NCI-H446 (cell line): ENCODE measurements at regions not wholly inside any gene's neighbourhood (a gene's known extent, or its start where the extent isn't known, plus 50 kb on each side); places are given as distances from the start of the nearest gene placed in this dataset.
"Not testable (repeated sequence)": the region's sequence is repeated elsewhere in the genome, so short reads cannot be mapped to it uniquely, and the experiment has no call there.

Source experiments
- DNase-seq, 2 experiments: peaks; one replicate each; lab custom pipeline; 2025; lab: John Stamatoyannopoulos, UW

DNA sequence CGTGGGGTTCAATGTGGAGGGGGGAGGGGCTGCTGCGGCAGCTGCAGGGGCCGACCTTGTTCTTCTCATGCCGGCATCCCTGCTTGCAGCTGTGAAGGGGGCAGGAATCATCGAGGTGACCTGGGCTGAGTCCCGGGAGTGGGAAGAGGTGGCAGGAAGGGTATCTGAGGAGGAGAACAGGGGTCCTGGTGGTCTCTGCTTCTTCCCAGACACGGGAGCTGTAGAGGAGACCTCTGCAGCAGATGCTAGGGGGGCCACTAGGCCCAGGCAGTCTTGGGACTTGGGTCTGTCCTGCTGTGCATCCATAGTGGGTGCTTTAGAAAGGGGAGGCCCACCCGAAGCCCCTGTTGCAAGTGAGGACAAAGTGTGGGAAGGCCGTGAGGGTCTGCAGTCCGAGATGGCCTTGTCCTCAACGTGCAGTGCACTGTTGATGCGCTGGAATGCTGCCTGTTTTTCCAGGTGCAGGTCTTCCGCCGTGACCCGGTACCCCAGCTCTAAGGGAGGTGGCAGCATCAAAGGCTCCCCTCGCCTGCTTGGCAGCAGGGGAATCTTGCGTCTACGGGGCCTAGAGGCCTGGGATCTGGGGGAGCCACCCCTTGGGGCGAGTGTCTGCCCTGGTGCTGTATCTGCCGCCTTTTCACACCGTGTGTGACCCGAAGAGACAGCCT, 1370.0 kb downstream of the CDH12 start:
- DNase-seq = not testable (repeated sequence)

DNA sequence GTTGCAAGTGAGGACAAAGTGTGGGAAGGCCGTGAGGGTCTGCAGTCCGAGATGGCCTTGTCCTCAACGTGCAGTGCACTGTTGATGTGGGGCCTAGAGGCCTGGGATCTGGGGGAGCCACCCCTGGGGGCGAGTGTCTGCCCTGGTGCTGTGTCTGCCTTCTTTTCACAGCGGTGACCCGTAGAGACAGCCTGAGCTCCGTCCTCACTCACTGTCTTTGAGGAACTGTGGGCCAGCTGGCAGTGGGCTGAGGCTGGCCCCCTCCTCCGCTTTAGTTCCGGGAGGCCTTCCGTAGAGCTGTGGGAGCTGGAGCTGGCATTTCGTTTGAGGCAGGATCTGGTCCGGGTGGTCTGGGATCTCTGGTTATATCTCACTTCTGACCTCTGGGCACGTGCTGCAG, 1370.6 kb downstream of the CDH12 start:
- not testable (repeated sequence) for DNase-seq

DNA sequence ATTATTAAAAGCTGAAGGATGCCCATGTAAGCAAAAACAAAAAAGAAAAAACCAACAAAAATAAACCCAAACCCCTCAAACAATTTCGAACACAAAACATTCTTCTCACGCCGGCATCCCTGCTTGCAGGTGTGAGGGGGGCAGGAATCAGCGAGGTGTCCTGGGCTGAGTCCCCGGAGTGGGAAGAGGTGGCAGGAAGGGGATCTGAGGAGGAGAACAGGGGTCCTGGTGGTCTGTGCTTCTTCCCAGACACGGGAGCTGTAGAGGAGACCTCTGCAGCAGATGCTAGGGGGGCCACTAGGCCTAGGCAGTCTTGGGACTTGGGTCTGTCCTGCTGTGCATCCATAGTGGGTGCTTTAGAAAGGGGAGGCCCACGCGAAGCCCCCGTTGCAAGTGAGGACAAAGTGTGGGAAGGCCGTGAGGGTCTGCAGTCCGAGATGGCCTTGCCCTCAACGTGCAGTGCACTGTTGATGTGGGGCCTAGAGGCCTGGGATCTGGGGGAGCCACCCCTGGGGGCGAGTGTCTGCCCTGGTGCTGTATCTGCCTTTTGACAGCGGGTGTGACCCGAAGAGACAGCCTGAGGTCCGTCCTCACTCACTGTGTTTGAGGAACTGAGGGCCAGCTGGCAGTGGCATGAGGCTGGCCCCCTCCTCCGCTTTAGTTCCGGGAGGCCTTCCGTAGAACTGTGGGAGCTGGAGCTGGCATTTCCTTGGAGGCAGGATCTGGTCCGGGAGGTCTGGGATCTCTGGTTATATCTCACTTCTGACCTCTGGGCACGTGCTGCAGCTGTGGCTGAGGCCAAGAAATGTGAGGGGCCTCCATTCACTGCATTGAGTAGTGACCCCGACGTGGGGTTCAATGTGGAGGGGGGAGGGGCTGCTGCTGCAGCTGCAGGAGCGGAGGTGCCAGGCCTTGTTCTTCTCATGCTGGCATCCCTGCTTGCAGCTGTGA, 1371.5 kb downstream of the CDH12 start:
- not testable (repeated sequence) for DNase-seq

DNA sequence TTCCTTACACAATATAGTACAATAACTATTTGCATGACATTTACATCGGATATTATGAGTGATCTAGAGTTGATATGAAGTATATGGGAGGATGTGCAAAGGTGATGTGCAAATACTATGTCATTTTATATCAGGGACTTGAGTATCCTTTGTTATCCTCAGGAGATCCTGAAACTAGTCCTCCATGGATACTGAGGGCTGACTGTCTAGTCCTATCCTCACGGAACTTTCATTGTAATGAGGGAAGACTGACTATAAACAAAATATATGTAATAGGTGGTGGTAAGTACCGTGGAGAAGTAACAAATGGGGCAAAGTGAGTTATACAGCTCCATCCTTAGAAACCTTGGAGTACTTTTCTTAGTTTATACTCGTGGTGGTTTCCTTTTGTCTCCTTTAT, 1373.1 kb downstream of the CDH12 start:
- DNase-seq = not testable (repeated sequence)

DNA sequence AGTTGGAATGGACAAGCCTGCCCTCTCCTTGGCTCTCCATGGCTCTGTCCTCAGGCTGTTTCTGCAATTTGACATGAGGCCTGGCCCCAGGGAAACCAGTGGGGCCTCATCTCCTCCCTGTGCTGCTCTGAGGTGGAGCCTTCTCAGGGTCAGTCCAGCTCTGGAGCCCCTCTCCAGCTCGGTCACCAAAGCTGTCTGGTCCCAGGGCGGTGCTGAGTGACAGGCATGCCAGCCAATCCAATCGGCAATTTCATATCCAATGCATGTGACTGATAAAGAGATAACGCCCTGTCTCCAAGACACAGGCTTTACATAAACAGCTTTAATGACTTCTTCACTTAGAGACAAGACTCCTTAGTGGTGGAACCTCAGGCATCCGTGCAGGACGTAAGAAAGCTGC, 1379.2 kb downstream of the CDH12 start:
- not testable (repeated sequence) for DNase-seq

DNA sequence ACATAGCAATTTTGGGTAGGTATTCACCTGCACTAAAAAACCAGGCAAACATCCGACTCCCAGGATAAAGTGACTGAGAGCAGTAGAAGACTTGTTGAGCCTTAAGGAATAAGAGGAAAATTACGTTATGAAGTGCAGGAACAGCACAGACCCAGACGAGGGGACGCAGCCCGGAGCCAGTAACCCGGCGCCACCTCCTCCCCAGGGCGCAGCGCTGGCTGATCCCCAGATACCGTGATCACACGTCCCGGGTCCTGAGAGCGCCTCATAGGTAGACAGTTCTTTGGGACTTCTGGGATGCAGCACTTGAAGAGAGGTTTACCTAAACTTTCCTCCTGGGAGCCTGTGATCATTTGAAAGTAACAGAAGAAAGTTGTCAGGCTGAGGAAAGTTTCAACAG, 1379.7 kb downstream of the CDH12 start:
- not testable (repeated sequence) for DNase-seq

DNA sequence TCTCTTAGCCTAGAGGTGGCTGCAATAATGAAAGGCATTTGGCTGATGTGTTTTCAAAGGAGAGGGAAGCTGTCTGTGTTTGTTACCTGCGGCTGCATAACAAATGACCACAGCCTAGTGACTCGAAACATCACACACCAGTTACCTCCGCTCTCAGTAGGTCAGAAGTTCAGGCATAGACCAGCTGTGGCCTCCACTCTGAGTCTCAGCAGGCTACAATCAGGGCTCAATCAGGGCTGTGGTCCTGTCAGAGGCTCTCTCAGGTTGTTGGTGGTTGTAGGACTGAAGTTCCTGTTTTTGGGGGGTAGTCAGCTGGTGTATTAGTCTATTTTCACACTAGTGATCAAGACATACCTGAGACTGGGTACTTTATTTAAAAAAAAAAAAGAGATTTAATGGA, 1381.5 kb downstream of the CDH12 start:
- not testable (repeated sequence) for DNase-seq

DNA sequence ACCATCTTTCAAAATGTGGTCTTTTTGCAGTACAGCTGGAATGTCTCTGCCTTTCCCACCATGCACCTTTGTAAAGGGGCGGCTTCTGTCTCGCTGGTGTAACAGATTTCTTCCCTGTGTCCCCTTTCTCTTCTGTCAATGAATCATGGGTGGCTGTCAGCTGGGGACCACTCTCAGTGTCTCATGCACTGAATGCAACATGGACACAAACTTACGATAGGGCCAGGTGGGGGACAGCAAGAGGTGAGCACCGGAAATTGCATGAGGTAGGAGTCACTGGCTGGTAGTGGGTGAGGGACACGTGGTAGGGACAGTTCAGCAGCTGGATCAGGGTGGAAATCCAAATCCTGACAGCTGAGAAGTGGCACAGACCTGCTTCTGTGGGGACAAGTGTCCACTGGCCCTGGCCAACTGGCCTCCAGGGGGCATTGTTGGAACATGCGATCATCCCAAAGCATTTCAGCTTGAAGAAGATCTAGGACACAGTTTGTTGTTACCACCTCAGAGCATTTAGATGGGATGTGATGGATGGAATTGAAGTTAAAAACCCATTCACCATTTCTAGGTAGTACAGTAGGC, 1383.5 kb downstream of the CDH12 start:
- DNase-seq = peak in 1 of 2 experiments; percentile 35

DNA sequence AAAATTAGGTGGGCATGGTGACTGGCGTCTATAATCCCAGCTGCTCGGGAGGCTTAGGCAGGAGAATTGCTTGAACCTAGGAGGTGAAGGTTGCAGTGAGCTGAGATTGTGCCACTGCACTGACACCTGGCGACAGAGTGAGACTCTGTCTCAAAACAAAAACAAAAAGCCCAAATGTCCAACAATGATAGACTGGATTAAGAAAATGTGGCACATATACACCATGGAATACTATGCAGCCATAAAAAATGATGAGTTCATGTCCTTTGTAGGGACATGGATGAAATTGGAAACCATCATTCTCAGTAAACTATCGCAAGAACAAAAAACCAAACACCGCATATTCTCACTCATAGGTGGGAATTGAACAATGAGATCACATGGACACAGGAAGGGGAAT, 1385.6 kb downstream of the CDH12 start:
- DNase-seq = not testable (repeated sequence)

DNA sequence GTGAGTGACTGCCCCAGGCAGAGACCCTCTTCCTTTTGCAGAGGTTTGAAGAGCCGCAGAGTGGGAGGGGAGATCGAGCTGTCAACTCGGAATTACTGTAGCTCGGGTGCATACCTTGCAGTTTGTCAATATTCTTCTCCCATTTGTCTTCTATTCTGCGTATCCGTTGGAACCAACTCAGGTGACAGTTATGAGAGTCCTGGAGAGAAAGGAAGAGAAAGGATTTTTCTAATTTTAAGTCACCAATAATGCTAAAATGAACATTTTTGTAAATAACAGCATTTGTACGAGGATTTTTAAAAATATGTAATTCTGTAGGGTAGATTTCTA, 1393.4 kb downstream of the CDH12 start:
- DNase-seq = not testable (repeated sequence)

DNA sequence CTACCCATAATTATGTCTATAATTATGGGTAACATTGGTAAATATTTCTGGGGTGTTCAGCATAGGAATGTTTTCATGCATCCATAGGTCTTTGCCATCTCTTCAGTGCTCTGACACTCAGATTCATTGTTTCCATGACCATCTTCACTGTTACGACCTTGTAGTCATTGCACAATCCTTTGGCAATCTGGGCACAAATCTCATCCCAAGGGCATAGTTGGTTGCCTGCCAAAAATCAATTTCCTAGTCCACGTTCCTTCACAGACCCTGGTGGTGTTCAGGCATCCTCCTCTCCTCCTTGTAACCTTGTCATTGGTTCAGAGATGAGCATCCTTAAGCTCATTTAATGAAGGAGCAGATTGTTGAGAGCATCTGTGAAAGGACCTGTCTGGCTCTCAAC, 1400.7 kb downstream of the CDH12 start:
- peak in 1 of 2 experiments; percentile 39 for DNase-seq

DNA sequence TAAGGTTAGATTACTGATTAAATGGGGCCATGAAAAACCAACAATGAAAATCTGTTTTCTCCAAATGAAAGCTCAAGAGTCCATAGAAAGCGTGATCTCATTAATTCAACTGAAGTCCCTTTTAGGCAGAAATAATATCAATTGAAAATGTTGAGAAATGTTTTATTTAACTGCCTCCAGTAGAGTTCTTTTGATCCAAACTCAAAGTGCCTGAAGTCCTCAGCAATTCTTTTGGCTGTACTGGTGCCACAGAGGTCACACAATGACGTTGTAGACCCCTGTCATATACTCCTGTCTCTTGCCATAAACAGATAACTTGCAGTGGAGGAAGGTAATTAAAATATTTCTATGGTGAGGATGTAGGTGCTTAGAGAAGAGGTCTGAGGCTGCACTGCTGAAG, 1420.5 kb downstream of the CDH12 start:
- DNase-seq = no peak

DNA sequence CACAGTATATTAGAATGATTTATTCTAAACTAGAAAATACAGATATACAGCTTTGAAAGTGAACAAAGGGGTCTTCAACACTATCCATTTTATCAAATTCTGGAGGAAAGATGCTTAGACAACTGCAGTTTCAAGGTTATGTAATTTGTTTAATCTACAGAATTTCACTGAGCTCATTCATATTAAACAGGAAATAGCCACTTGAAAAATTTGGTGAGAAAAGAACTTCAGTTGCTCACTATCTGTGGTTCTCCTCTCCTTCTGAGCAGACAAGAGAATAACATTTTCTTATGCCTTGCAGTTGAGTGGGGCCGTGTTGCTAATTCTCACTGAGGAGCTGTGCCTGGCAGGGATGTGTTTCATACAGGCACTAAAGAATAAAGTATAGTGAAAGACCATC, 1428.2 kb downstream of the CDH12 start:
- DNase-seq = no peak

DNA sequence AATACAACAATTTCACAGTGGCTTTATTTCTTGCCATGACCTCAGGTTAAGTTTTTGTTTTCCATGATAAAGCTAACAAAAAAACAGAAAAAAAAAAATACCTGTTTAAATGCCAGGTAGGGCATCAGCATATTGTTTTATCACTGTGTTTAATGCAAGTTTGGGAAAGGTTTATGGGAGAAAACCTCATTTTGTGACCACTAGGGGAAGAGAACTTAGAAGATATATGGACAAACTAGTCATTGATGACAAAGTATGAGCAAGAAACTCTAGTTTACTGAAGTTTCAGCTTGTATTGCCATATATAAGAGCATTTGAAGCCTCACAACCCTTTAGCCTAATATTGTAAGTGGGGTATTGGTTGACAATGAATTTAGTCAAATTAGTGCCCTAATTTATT, 1431.4 kb upstream of the CDH18 start:
- no peak for DNase-seq

DNA sequence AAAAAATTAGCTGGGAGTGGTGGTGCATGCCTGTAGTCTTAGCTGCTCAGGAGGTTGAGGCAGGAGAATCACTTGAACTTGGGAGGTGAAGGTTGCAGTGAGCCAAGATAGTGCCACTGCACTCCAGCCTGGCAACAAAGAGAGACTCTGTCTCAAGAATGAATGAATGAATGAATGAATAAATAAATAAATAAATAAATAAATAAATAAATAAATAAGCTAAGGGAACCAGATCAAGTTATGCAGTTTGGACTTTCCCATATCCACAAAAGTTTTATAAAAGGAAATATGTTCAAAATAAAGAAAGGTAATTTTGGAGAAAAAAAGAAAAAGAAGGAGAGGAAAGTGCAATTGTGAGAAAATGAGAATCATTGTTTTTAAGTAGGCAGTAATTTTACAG, 1414.1 kb upstream of the CDH18 start:
- DNase-seq = not testable (repeated sequence)

DNA sequence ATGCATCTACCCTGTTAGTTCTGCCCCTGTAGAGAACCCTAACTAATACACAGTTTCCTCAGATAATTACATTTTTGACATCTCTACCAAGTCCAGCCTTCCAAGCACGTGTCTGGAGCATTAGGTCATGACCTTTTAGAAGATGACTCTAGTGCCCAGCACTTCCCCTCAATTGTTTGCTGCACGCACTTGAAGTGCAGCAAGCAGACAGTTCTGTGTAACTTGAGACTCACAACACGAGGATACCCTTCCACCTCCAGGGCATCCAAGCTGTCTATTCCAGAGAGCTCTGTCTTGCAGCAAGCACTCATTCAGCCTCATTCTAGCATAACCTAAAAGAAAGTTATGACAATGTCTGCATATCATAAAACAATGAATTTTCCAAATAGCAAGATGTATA, 1410.5 kb upstream of the CDH18 start:
- DNase-seq = no peak

DNA sequence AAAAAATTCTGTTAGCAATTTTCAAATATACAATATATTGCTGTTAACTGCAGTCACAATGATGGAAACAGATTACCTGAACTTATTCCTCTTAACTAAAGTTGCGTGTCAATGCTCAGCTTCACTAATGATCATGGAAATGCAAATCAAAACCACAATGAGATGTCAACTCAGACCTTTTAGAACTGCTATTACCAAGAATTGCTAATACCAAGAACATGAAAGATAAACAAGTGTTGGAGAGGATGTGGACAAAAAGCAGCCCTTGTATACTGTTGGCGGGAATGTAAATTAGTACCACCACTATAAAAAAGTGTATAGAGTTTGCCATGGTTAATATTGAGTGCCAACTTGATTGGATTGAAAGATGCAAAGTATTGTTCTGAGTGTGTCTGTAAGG, 1409.7 kb upstream of the CDH18 start:
- DNase-seq = no peak

DNA sequence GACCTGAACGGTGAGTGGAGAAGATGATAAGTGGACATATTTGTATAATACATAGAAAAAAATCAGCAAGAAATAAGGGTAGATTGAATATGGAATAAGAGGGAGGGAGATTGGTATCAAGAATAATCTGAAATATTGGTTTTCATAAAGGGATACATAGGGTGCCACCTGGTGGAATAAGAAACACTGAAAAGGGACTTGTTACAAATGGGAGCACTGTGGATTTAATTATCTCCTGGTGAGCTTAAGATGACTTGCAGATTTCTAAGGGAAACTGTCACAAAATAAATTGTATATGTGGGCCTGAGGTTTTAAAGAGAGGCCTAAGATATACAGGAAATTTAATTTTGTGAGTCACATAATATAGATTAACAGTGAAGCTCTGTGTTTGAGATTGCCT, 1403.5 kb upstream of the CDH18 start:
- peak; percentile 8 to 62 for DNase-seq

DNA sequence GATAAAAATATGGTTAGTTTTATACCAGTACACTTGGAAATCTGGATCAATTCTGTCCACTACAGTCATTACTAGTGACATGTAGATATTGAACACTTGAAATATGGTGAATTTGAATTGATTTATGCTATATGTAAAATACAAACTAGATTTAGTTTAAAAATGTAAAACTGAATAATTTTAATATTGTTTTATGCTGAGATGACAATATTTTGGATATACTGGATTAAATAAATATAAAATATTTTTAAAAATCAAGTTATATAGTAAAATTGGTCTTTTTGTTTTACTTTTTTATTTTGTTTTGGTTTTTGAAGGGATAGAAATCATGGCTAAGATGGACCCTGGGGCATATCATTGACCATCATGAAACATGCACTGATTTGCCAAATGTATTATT, 1372.8 kb upstream of the CDH18 start:
- DNase-seq = not testable (repeated sequence)

DNA sequence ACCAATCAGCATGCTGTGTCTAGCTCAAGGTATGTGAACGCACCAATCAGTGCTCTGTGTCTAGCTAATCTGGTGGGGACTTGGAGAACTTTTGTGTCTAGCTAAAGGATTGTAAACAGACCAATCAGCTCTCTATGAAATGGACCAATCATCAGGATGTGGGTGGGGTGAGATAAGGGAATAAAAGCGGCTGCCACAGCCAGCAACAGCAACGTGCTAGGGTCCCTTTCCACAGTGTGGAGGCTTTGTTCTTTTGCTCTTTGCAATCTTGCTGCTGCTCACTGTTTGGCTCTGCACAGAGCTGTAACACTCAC, 1353.9 kb upstream of the CDH18 start:
- DNase-seq = peak in 1 of 2 experiments; percentile 56

DNA sequence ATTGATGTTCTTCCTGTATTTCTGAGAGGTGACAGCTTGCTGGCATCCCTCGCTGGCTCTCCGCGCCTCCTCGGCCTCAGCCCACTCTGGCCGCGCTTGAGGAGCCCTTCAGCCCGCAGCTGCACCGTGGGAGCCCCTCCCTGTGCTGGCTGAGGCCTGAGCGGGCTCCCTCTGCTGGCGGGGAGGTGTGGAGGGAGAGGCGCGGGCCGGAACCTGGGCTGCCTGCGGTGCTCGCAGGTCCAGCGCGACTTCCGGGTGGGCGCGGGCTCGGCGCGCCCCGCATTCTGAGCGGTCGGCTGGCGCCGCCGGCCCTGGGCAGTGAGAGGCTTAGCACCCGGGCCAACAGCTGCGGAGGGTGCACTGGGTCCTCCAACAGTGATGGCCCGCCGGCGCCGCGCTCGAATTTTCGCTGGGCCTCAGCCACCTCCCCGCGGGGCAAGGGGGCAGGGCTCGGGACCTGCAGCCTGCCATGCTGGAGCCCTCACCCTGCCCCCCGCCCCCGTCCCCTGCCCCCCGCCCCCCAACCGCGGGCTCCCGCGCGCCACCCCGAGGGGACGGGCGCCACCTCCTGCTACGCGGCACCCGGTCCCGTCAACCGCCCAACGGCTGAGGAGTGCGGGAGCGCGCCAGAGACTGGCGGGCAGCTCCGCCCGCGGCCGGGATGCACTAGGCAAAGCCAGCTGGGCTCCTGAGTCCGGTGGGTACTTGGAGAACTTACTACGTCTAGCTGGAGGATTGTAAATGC, 1353.4 kb upstream of the CDH18 start:
- peak in 1 of 2 experiments; percentile 42 for DNase-seq

DNA sequence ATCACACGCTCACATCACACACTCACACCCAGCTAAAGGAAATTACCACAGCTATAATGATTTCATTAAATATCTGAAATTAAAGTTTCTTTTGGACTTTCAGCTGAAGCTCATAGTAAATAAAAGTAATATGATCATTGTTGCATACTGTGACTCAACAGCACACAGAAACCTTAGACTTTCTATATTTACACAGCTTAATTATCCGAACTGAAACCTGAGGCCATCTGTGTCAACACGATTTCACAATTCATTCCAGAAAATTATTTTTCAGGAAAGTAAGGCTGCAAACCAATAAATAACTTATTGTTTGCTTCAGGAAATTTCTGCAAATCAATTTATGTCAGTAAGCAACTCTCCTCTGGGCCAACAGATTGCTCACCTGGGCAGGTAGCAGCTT, 1352.2 kb upstream of the CDH18 start:
- peak in 1 of 2 experiments; percentile 23 for DNase-seq
